Gastrocnemius medialis (tissue), 4 donors: ENCODE measurements at regions not wholly inside any gene's neighbourhood (a gene's known extent, or its start where the extent isn't known, plus 50 kb on each side); places are given as distances from the start of the nearest gene placed in this dataset.

Experiments
- ATAC-seq, 2 donors: fragments of 150-250 bp; one replicate each; pipeline ENCODE4 v1.9.1; 2016
- DNase-seq, 2 donors: peaks; one replicate each; pipeline ENCODE4 v3.0.0-alpha.2; 2019
- H3K27ac ChIP-seq, 4 donors: fragments of 200-600 bp; sonication (generic); 1 replicate in 1 of 4; 2 replicates in 3 of 4; pipeline ENCODE4 v1.5.1; 2016 to 2018; ENCODE audit warnings: mild to moderate bottlenecking in 2 of 4, moderate library complexity in 1 of 4
- H3K27me3 ChIP-seq, 3 donors: fragments of 200-600 bp; sonication (generic) in 2 of 3; 1 replicate in 1 of 3; 2 replicates in 2 of 3; pipeline versions ENCODE4 v1.5.1 to v1.6.0; 2016 to 2019; ENCODE audit warnings: mild to moderate bottlenecking in 1 of 3, moderate library complexity in 1 of 3
- H3K36me3 ChIP-seq, 2 donors: fragments of 200-600 bp; sonication (generic) in 1 of 2; one replicate each; pipeline ENCODE4 v1.5.1; 2017 to 2018
- H3K4me1 ChIP-seq, 2 donors: fragments of 200-600 bp; sonication (generic) in 1 of 2; one replicate each; pipeline ENCODE4 v1.5.1; 2016 to 2017; ENCODE audit warnings: mild to moderate bottlenecking in 2 of 2
- H3K4me3 ChIP-seq, 4 donors: fragments of 200-600 bp; sonication (generic) in 3 of 4; 1 replicate in 1 of 4; 2 replicates in 3 of 4; pipeline ENCODE4 v1.5.1; 2016 to 2019; ENCODE audit warnings: mild to moderate bottlenecking in 2 of 4
- H3K9me3 ChIP-seq, 3 donors: fragments of 200-600 bp; sonication (generic) in 2 of 3; 1 replicate in 1 of 3; 2 replicates in 2 of 3; pipeline ENCODE4 v1.5.1; 2016 to 2019
- POLR2A ChIP-seq, 2 donors: fragments of 450-650 bp; IDR thresholded peaks; one replicate each; pipeline ENCODE4 v1.6.1; 2017; ENCODE audit warnings: antibody characterized with exemption in 2 of 2, mild to moderate bottlenecking in 2 of 2, moderate library complexity in 2 of 2
- in situ Hi-C, 4 donors: fragments of 200-750 bp; cut with MboI; loops; one replicate each; pipeline versions ENCODE4 v1.15.0 to v1.8.0; 2017; ENCODE audit warnings: low sequenced_read_pairs in 4 of 4
- intact Hi-C: fragments of 100-400 bp; cut with DNase I; formaldehyde crosslinking; loops from one replicate; pipeline ENCODE4 v1.15.1; 2023; ENCODE audit warnings: low total_unique reads
- TF ChIP-seq, protein P1 (sequence below), 5 experiments: fragments of 450-650 bp in 3 of 5; fragments of 200-600 bp in 2 of 5; sonication (generic) in 2 of 5; IDR thresholded peaks in 4 of 5; conservative IDR thresholded peaks in 1 of 5; 1 replicate in 4 of 5; 2 replicates in 1 of 5; pipeline ENCODE4 v1.5.1; 2016 to 2019; ENCODE audit warnings: antibody characterized with exemption in 5 of 5, mild to moderate bottlenecking in 3 of 5, moderate library complexity in 3 of 5

DNA sequence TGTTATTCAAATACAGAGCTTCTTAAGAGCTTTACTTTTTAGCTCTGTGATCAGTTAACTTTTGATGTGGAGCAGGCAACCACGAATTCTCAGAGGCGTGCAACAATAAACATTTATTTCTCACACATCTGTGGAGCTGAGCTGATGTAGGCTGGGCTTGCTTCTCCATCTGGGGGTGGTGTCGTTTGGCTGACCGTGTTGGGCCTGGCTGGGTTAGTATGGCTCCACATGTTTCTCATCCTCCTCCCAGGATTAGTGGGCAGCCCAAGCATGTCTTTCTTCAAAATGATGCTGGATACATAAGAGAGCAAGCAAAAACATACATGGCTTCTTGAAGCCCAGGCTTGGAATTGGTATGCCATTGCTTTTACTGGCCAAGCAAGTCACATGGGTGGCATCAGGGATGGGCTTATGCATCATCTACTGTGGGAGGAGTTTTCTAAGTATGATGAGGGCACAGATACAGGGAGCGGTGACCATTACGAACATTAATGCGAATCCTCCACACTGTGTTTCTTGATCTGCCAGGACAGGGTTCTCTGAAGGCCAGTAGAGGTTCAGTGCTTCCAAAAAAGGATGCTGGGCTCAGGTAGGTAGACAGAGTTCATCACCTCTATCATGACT lies 157.0 kb upstream of the TNP1 start:
- ATAC-seq = no peak
- TF ChIP-seq, protein P1, sequence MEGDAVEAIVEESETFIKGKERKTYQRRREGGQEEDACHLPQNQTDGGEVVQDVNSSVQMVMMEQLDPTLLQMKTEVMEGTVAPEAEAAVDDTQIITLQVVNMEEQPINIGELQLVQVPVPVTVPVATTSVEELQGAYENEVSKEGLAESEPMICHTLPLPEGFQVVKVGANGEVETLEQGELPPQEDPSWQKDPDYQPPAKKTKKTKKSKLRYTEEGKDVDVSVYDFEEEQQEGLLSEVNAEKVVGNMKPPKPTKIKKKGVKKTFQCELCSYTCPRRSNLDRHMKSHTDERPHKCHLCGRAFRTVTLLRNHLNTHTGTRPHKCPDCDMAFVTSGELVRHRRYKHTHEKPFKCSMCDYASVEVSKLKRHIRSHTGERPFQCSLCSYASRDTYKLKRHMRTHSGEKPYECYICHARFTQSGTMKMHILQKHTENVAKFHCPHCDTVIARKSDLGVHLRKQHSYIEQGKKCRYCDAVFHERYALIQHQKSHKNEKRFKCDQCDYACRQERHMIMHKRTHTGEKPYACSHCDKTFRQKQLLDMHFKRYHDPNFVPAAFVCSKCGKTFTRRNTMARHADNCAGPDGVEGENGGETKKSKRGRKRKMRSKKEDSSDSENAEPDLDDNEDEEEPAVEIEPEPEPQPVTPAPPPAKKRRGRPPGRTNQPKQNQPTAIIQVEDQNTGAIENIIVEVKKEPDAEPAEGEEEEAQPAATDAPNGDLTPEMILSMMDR (IDR thresholded peaks at IDR 0.05 in 4 of 5, conservative IDR thresholded peaks at IDR 0.05 in 1 of 5) = no peak
- TF ChIP-seq POLR2A (IDR thresholded peaks at IDR 0.05) = no peak
- Histone ChIP-seq H3K4me1 (no peaks in the 10 kb centered on the region), H3K4me3 (no peak overlapping the region), H3K36me3 (no peaks in the 10 kb centered on the region), H3K27me3 (no peaks in the 10 kb centered on the region), H3K9me3 (no peaks in the 10 kb centered on the region), H3K27ac (no peak overlapping the region)
- no peak for DNase-seq
- intact Hi-C loops (no loop called here), in situ Hi-C loops (no loop called here)

GRCh38 chr2:217014328-217015105 lies 154.7 kb upstream of the TNP1 start:
- no peaks in the 10 kb centered on the region for H3K27me3 ChIP-seq
- H3K4me1 ChIP-seq = no peaks in the 10 kb centered on the region
- ATAC-seq (no peak), DNase-seq (no peak)
- no peaks in the 10 kb centered on the region for H3K36me3 ChIP-seq
- H3K9me3 ChIP-seq = no peaks in the 10 kb centered on the region
- in situ Hi-C loops (no loop called here), intact Hi-C loops (no loop called here)
- TF ChIP-seq POLR2A (IDR thresholded peaks at IDR 0.05) = no peak
- TF ChIP-seq, protein P1 (IDR thresholded peaks at IDR 0.05 in 4 of 5, conservative IDR thresholded peaks at IDR 0.05 in 1 of 5) = no peak
- H3K4me3 ChIP-seq = no peak overlapping the region
- no peak overlapping the region for H3K27ac ChIP-seq

DNA sequence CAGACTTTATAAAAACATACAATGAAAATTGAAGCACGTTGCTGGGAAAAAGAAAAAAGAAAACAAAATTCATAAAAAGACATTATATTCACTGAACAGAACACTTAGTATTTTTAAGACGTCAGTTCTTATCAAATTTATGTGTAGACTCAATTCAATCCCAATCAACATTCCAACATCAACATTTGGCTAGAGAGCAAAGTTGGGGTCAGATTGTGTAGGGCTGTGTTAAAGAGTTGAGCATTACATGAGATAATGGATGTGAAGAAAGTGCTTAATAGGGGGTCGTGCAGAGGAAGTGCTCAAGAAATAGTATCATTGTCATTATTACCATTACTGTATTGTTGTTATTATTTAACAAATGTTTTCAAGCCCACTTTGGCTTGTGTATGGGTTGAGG lies 154.1 kb upstream of the TNP1 start:
- intact Hi-C loops (no loop called here), in situ Hi-C loops (no loop called here)
- Histone ChIP-seq H3K4me3 (no peak overlapping the region), H3K36me3 (no peaks in the 10 kb centered on the region), H3K27ac (no peak overlapping the region), H3K4me1 (no peaks in the 10 kb centered on the region), H3K9me3 (no peaks in the 10 kb centered on the region), H3K27me3 (no peaks in the 10 kb centered on the region)
- no peak for DNase-seq
- no peak for ATAC-seq
- no peak for TF ChIP-seq POLR2A (IDR thresholded peaks at IDR 0.05)
- TF ChIP-seq, protein P1 (IDR thresholded peaks at IDR 0.05 in 4 of 5, conservative IDR thresholded peaks at IDR 0.05 in 1 of 5) = no peak

GRCh38 chr2:217011576-217011975 lies 151.7 kb upstream of the TNP1 start:
- H3K4me3 ChIP-seq = no peak overlapping the region
- DNase-seq = no peak
- TF ChIP-seq, protein P1 (IDR thresholded peaks at IDR 0.05 in 4 of 5, conservative IDR thresholded peaks at IDR 0.05 in 1 of 5) = no peak
- TF ChIP-seq POLR2A (IDR thresholded peaks at IDR 0.05) = no peak
- in situ Hi-C loops = no loop called here
- H3K27me3 ChIP-seq = no peaks in the 10 kb centered on the region
- H3K27ac ChIP-seq = no peak overlapping the region
- no peaks in the 10 kb centered on the region for H3K9me3 ChIP-seq
- no peaks in the 10 kb centered on the region for H3K4me1 ChIP-seq
- intact Hi-C loops = no loop called here
- no peaks in the 10 kb centered on the region for H3K36me3 ChIP-seq
- ATAC-seq = no peak
